ENCODE measurements at regions not wholly inside any gene's neighbourhood (a gene's known extent, or its start where the extent isn't known, plus 50 kb on each side); places are given as distances from the start of the nearest gene placed in this dataset.

DNA sequence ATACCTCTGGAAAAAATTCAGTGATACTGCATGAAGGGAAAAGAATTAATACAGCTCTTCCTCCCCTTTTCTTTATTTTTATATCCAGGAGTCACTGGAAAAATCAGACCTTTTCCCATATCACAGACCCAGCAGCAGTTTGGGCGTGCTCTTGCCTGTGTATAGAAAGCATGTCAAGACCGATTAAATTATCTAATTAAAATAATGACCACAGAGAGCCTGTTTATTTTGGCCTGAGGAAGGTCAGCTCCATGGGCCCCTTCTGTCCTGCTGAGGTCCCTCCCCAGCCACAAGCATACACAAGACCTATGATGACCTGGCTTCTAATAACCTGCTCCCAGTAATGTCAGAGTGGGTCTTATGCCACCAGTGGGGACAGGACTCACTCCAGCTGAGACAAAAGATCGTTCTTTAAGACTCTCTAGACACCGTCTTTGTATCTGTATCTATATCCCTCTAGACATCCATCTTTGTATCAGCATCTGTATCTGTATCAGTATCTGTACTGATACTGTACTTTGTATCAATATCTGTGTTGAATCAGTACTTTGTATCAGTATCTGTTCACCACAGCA lies 147.8 kb downstream of the VAPA start:
- H3K27me3 ChIP-seq (replicated peaks in 2 of 5; ENCODE audit: control insufficient read depth in 4 of 5, insufficient read depth in 5 of 5, low read length in 4 of 5): no peaks in the 10 kb centered on the region
- no peak overlapping the region for H3K4me3 ChIP-seq (ENCODE audit: control insufficient read depth in 1 of 7, extremely low read depth in 1 of 7, insufficient read depth in 4 of 7, low read depth in 2 of 7, low read length in 6 of 7)
- POLR2A ChIA-PET: no interaction called here
- CTCF ChIA-PET: no interaction called here
- H3K27ac ChIP-seq (ENCODE audit: insufficient read depth in 1 of 2, low read depth in 1 of 2, low read length in 2 of 2, poor library complexity in 1 of 2, severe bottlenecking in 2 of 2): no peak overlapping the region
- no peak for DNase-seq
- 100% methylated on average over 1 of the region's 4 CpGs for WGBS (ENCODE audit: insufficient coverage)
- no peaks in the 10 kb centered on the region for H3K36me3 ChIP-seq (ENCODE audit: control insufficient read depth in 4 of 4, insufficient read depth in 4 of 4, low read length in 3 of 4)
- H3K4me1 ChIP-seq (ENCODE audit: control extremely low read depth in 1 of 4, control insufficient read depth in 4 of 4, insufficient read depth in 4 of 4, low read length in 3 of 4): peaks cover 10 to 36% (median 27%) of the 10 kb centered on the region in 4 experiments
- no peaks in the 10 kb centered on the region for H3K9me3 ChIP-seq (ENCODE audit: control extremely low read depth in 1 of 5, control insufficient read depth in 4 of 5, insufficient read depth in 2 of 5, low read depth in 1 of 5, low read length in 4 of 5)

DNA sequence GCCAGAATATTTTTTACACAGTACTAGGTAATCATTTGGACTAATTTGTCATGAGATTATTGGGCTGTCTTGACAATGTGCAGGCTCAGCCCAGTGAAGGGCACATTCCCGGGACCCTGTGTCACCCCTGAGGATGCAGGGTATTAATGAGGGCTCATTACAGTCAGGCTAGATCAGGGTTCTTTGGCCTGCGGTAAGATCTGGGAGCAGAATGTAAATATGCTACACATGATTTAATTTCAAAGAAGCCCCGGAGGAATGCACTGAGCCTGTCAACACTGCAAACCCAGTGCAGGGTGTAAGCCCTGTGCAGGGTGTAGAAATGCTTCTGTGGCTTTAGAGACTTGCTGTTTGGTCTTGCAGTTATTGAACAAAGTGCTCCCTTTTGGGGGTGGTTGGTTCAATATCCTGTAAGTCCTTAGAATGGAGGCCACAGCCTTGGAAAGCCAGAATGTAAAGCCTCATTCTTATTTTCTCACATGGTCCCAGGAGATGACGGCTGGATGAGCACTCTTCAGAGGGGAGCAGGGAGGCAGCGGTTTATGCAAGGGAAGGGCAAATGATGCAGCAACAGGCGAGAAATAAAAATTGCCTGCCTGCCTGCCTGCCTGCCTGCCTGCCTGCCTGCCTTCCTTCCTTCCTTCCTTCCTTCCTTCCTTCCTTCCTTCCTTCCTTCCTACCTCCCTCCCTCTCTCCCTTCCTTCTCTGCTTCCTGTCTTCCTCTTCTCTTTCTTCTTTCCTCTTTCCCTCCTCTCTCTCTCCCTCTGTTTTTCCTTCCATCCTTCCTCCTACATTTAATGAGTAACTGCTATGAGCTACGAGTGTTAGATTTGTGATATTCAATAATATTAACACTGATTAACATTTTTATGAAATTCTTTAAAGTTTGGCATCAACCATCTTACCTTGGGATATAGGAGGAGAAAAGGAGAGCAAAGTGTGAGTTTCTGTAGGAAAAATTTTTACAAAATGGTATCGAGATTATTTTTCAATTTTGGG lies 148.8 kb downstream of the VAPA start:
- no peaks in the 10 kb centered on the region for H3K27me3 ChIP-seq (replicated peaks in 2 of 5; ENCODE audit: control insufficient read depth in 4 of 5, insufficient read depth in 5 of 5, low read length in 4 of 5)
- no peak for DNase-seq
- CTCF ChIA-PET: interaction anchor here (0.7 kb wide), 1 partner anchor 359 kb away, joined by 4 read pairs; no protein-coding TSS in a partner anchor
- 98% methylated on average over 7 of the region's 8 CpGs for whole genome bisulfite sequencing (ENCODE audit: insufficient coverage)
- H3K9me3 ChIP-seq (ENCODE audit: control extremely low read depth in 1 of 5, control insufficient read depth in 4 of 5, insufficient read depth in 2 of 5, low read depth in 1 of 5, low read length in 4 of 5): no peaks in the 10 kb centered on the region
- H3K4me3 ChIP-seq (ENCODE audit: control insufficient read depth in 1 of 7, extremely low read depth in 1 of 7, insufficient read depth in 4 of 7, low read depth in 2 of 7, low read length in 6 of 7): no peak overlapping the region
- H3K4me1 ChIP-seq (ENCODE audit: control extremely low read depth in 1 of 4, control insufficient read depth in 4 of 4, insufficient read depth in 4 of 4, low read length in 3 of 4): peaks cover 7 to 28% (median 19%) of the 10 kb centered on the region in 4 experiments
- no peaks in the 10 kb centered on the region for H3K36me3 ChIP-seq (ENCODE audit: control insufficient read depth in 4 of 4, insufficient read depth in 4 of 4, low read length in 3 of 4)
- no peak overlapping the region for H3K27ac ChIP-seq (ENCODE audit: insufficient read depth in 1 of 2, low read depth in 1 of 2, low read length in 2 of 2, poor library complexity in 1 of 2, severe bottlenecking in 2 of 2)
- POLR2A ChIA-PET: no interaction called here

DNA sequence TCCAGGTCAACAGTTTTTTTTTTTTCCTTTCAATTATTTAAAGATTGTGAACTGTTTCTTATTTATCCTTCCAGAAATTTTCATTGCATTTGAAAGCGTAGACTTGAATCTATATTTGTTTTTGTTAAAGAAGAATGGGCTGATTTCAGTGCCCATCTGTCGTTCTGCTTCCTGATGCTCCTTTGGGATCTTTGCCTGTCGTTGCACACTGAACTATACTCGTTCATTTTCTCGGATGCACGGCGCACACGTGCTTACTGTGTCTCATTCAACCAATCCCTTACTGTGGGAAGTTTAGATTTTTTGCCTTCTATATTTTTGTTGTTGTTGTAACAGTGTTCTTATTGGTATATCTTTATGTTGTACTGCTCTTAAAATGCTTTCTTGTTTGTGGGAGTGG lies 149.7 kb downstream of the VAPA start:
- Histone ChIP-seq H3K27ac (ENCODE audit: insufficient read depth in 1 of 2, low read depth in 1 of 2, low read length in 2 of 2, poor library complexity in 1 of 2, severe bottlenecking in 2 of 2) (no peak overlapping the region), H3K4me3 (ENCODE audit: control insufficient read depth in 1 of 7, extremely low read depth in 1 of 7, insufficient read depth in 4 of 7, low read depth in 2 of 7, low read length in 6 of 7) (no peak overlapping the region), H3K9me3 (ENCODE audit: control extremely low read depth in 1 of 5, control insufficient read depth in 4 of 5, insufficient read depth in 2 of 5, low read depth in 1 of 5, low read length in 4 of 5) (no peaks in the 10 kb centered on the region), H3K4me1 (ENCODE audit: control extremely low read depth in 1 of 4, control insufficient read depth in 4 of 4, insufficient read depth in 4 of 4, low read length in 3 of 4) (peaks cover 2 to 19% (median 11%) of the 10 kb centered on the region in 4 experiments), H3K27me3 (replicated peaks in 2 of 5; ENCODE audit: control insufficient read depth in 4 of 5, insufficient read depth in 5 of 5, low read length in 4 of 5) (no peaks in the 10 kb centered on the region), H3K36me3 (ENCODE audit: control insufficient read depth in 4 of 4, insufficient read depth in 4 of 4, low read length in 3 of 4) (no peaks in the 10 kb centered on the region)
- DNase-seq: no peak
- 90% methylated on average over 3 of the region's 8 CpGs for WGBS (ENCODE audit: insufficient coverage)
- CTCF ChIA-PET: interaction anchor here (0.7 kb wide), 1 partner anchor 359 kb away, joined by 4 read pairs; no protein-coding TSS in a partner anchor
- POLR2A ChIA-PET: no interaction called here

- Histone ChIP-seq H3K27me3 (replicated peaks in 2 of 5; ENCODE audit: control insufficient read depth in 4 of 5, insufficient read depth in 5 of 5, low read length in 4 of 5) (no peaks in the 10 kb centered on the region), H3K36me3 (ENCODE audit: control insufficient read depth in 4 of 4, insufficient read depth in 4 of 4, low read length in 3 of 4) (no peaks in the 10 kb centered on the region), H3K9me3 (ENCODE audit: control extremely low read depth in 1 of 5, control insufficient read depth in 4 of 5, insufficient read depth in 2 of 5, low read depth in 1 of 5, low read length in 4 of 5) (no peaks in the 10 kb centered on the region), H3K27ac (ENCODE audit: insufficient read depth in 1 of 2, low read depth in 1 of 2, low read length in 2 of 2, poor library complexity in 1 of 2, severe bottlenecking in 2 of 2) (no peak overlapping the region), H3K4me1 (ENCODE audit: control extremely low read depth in 1 of 4, control insufficient read depth in 4 of 4, insufficient read depth in 4 of 4, low read length in 3 of 4) (peaks cover 0 to 12% (median 9%) of the 10 kb centered on the region in 4 experiments), H3K4me3 (ENCODE audit: control insufficient read depth in 1 of 7, extremely low read depth in 1 of 7, insufficient read depth in 4 of 7, low read depth in 2 of 7, low read length in 6 of 7) (no peak overlapping the region)
- WGBS (ENCODE audit: insufficient coverage): 70% methylated on average over 2 of the region's 3 CpGs
- DNase-seq: no peak
- POLR2A ChIA-PET: no interaction called here
- CTCF ChIA-PET: no interaction called here
Measured at GRCh38 chr18:10064267-10064666, 150.5 kb downstream of the VAPA start.

GRCh38 chr18:10065296-10065695 lies 151.5 kb downstream of the VAPA start:
- POLR2A ChIA-PET: no interaction called here
- 100% methylated on average over 1 of the region's 2 CpGs for WGBS (ENCODE audit: insufficient coverage)
- H3K27ac ChIP-seq (ENCODE audit: insufficient read depth in 1 of 2, low read depth in 1 of 2, low read length in 2 of 2, poor library complexity in 1 of 2, severe bottlenecking in 2 of 2): no peak overlapping the region
- CTCF ChIA-PET: no interaction called here
- H3K4me3 ChIP-seq (ENCODE audit: control insufficient read depth in 1 of 7, extremely low read depth in 1 of 7, insufficient read depth in 4 of 7, low read depth in 2 of 7, low read length in 6 of 7): no peak overlapping the region
- H3K9me3 ChIP-seq (ENCODE audit: control extremely low read depth in 1 of 5, control insufficient read depth in 4 of 5, insufficient read depth in 2 of 5, low read depth in 1 of 5, low read length in 4 of 5): no peaks in the 10 kb centered on the region
- no peak for DNase-seq
- H3K36me3 ChIP-seq (ENCODE audit: control insufficient read depth in 4 of 4, insufficient read depth in 4 of 4, low read length in 3 of 4): no peaks in the 10 kb centered on the region
- peaks cover 0 to 4% (median under 1%) of the 10 kb centered on the region in 4 experiments for H3K4me1 ChIP-seq (ENCODE audit: control extremely low read depth in 1 of 4, control insufficient read depth in 4 of 4, insufficient read depth in 4 of 4, low read length in 3 of 4)
- H3K27me3 ChIP-seq (replicated peaks in 2 of 5; ENCODE audit: control insufficient read depth in 4 of 5, insufficient read depth in 5 of 5, low read length in 4 of 5): no peaks in the 10 kb centered on the region

GRCh38 chr18:10067670-10068659 lies 154.1 kb downstream of the VAPA start:
- peaks cover 0 to 10% (median 0%) of the 10 kb centered on the region in 4 experiments for H3K4me1 ChIP-seq (ENCODE audit: control extremely low read depth in 1 of 4, control insufficient read depth in 4 of 4, insufficient read depth in 4 of 4, low read length in 3 of 4)
- no peaks in the 10 kb centered on the region for H3K9me3 ChIP-seq (ENCODE audit: control extremely low read depth in 1 of 5, control insufficient read depth in 4 of 5, insufficient read depth in 2 of 5, low read depth in 1 of 5, low read length in 4 of 5)
- DNase-seq: no peak
- 99% methylated on average over 18 of the region's 19 CpGs for WGBS (ENCODE audit: insufficient coverage)
- H3K4me3 ChIP-seq (ENCODE audit: control insufficient read depth in 1 of 7, extremely low read depth in 1 of 7, insufficient read depth in 4 of 7, low read depth in 2 of 7, low read length in 6 of 7): no peak overlapping the region
- no peaks in the 10 kb centered on the region for H3K27me3 ChIP-seq (replicated peaks in 2 of 5; ENCODE audit: control insufficient read depth in 4 of 5, insufficient read depth in 5 of 5, low read length in 4 of 5)
- ChIA-PET POLR2A (no interaction called here), CTCF (no interaction called here)
- H3K27ac ChIP-seq (ENCODE audit: insufficient read depth in 1 of 2, low read depth in 1 of 2, low read length in 2 of 2, poor library complexity in 1 of 2, severe bottlenecking in 2 of 2): no peak overlapping the region
- no peaks in the 10 kb centered on the region for H3K36me3 ChIP-seq (ENCODE audit: control insufficient read depth in 4 of 4, insufficient read depth in 4 of 4, low read length in 3 of 4)

Measured in common myeloid progenitor, CD34-positive (primary cell).